Liver (tissue), 3 donors: ENCODE measurements at regions not wholly inside any gene's neighbourhood (a gene's known extent, or its start where the extent isn't known, plus 50 kb on each side); places are given as distances from the start of the nearest gene placed in this dataset.

Source experiments
- EGR1 ChIP-seq, 2 donors: IDR thresholded peaks; 2 replicates each; pipeline ENCODE4 v1.6.1; 2016 to 2018; ENCODE audit warnings: antibody characterized with exemption in 2 of 2, low read depth in 2 of 2
- FOXA2 ChIP-seq: IDR thresholded peaks from 2 replicates; pipeline ENCODE4 v1.6.1; 2016; ENCODE audit warnings: antibody characterized with exemption
- JUND ChIP-seq, 2 donors: IDR thresholded peaks; 2 replicates each; pipeline ENCODE4 v1.6.1; 2016; ENCODE audit warnings: antibody characterized with exemption in 2 of 2
- NR2F2 ChIP-seq: IDR thresholded peaks from 2 replicates; pipeline ENCODE4 v1.6.1; 2016; ENCODE audit warnings: antibody characterized with exemption
- REST ChIP-seq: IDR thresholded peaks from 2 replicates; pipeline ENCODE4 v1.6.1; 2016; ENCODE audit warnings: antibody characterized with exemption, mild to moderate bottlenecking
- RXRA ChIP-seq, 2 donors: IDR thresholded peaks; 2 replicates each; pipeline ENCODE4 v1.6.1; 2017 to 2018; ENCODE audit warnings: antibody characterized with exemption in 2 of 2, mild to moderate bottlenecking in 1 of 2
- TF ChIP-seq, protein P1 (sequence below): fragments of 150-350 bp; IDR thresholded peaks from 2 replicates; pipeline ENCODE4 v1.5.1; 2017; ENCODE audit warnings: improper control_type of control experiment, low read depth, low read length; ENCODE audit not compliant: missing input control
- donor health status: healthy.
- donor health status: healthy.

DNA sequence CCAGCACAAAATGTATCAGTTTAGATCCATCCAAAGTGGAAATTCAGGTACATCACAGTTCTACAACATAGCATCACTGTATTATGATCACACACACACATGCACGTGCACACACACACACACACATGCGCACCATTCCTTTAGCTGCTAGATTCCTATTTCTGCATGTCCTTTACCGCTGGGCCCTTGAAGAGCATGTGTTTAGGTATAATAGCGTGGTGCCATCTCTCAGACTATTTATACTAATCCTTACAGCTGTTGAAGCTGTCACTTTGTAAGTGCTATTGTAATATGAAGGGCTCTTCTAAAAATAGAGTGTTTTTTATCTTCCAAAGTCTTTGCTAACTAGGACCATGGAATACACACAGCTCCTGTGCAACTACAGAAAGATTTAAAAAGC is 308.8 kb upstream of the TRPC7 start:
- no peak for TF ChIP-seq EGR1 (IDR thresholded peaks at IDR 0.05; ENCODE audit: low read depth in 2 of 2)
- TF ChIP-seq, protein P1, sequence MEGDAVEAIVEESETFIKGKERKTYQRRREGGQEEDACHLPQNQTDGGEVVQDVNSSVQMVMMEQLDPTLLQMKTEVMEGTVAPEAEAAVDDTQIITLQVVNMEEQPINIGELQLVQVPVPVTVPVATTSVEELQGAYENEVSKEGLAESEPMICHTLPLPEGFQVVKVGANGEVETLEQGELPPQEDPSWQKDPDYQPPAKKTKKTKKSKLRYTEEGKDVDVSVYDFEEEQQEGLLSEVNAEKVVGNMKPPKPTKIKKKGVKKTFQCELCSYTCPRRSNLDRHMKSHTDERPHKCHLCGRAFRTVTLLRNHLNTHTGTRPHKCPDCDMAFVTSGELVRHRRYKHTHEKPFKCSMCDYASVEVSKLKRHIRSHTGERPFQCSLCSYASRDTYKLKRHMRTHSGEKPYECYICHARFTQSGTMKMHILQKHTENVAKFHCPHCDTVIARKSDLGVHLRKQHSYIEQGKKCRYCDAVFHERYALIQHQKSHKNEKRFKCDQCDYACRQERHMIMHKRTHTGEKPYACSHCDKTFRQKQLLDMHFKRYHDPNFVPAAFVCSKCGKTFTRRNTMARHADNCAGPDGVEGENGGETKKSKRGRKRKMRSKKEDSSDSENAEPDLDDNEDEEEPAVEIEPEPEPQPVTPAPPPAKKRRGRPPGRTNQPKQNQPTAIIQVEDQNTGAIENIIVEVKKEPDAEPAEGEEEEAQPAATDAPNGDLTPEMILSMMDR = no peak
- TF ChIP-seq REST = no peak
- TF ChIP-seq FOXA2 = no peak
- no peak for TF ChIP-seq RXRA (IDR thresholded peaks at IDR 0.05)
- TF ChIP-seq JUND (IDR thresholded peaks at IDR 0.05) = no peak
- no peak for TF ChIP-seq NR2F2
